WTC11 (cell line): ENCODE measurements at regions not wholly inside any gene's neighbourhood (a gene's known extent, or its start where the extent isn't known, plus 50 kb on each side); places are given as distances from the start of the nearest gene placed in this dataset.

ENCODE experiments used
- ATAC-seq: fragments of 200-7000 bp; cut with Tn5 transposase; 2 replicates; pipeline ENCODE4 v1.10.0; 2021; ENCODE audit warnings: mild to moderate bottlenecking, moderate library complexity
- CTCF ChIA-PET: fragments of 300-600 bp; sonication (Branson Sonifier 250); formaldehyde crosslinking; loops from one replicate; lab custom pipeline; 2021; ENCODE audit warnings: antibody characterized with exemption; lab: Charles Lee
- POLR2A ChIA-PET: fragments of 350-600 bp; sonication (Branson Sonifier 250); formaldehyde crosslinking; loops from one replicate; lab custom pipeline; 2021; ENCODE audit warnings: antibody characterized with exemption; lab: Charles Lee
- DNase-seq: peaks from one replicate; pipeline ENCODE4 v3.0.0; 2021; ENCODE audit warnings: low spot score
- H3K27ac Mint-ChIP-seq: 2 replicates; pipeline ENCODE4 v1.8.0; 2021; ENCODE audit warnings: mixed read lengths
- H3K27me3 Mint-ChIP-seq: 2 replicates; pipeline ENCODE4 v1.8.0; 2021; ENCODE audit warnings: low read depth, mild to moderate bottlenecking, moderate library complexity, mixed read lengths
- H3K36me3 Mint-ChIP-seq: 2 replicates; pipeline ENCODE4 v1.8.0; 2021; ENCODE audit warnings: mixed read lengths
- H3K4me1 Mint-ChIP-seq: 2 replicates; pipeline ENCODE4 v1.8.0; 2022; ENCODE audit warnings: mixed read lengths
- H3K4me3 Mint-ChIP-seq: 2 replicates; pipeline ENCODE4 v1.8.0; 2021; ENCODE audit warnings: mild to moderate bottlenecking, moderate library complexity, mixed read lengths
- H3K9me3 Mint-ChIP-seq: 2 replicates; pipeline ENCODE4 v1.8.0; 2021; ENCODE audit warnings: mixed read lengths
- ARID4B ChIP-seq: sonication (generic); formaldehyde crosslinking; IDR thresholded peaks from 2 replicates; pipeline ENCODE4 v1.8.0; 2023; ENCODE audit warnings: missing genetic modification reagents, mild to moderate bottlenecking, borderline replicate concordance
- ATF3 ChIP-seq: sonication (generic); formaldehyde crosslinking; conservative IDR thresholded peaks from 2 replicates; pipeline ENCODE4 v1.8.1; 2022; ENCODE audit warnings: mild to moderate bottlenecking, missing genetic modification reagents
- E2F5 ChIP-seq: sonication (generic); formaldehyde crosslinking; IDR thresholded peaks from 2 replicates; pipeline ENCODE4 v1.8.1; 2022; ENCODE audit warnings: mild to moderate bottlenecking, moderate library complexity, missing genetic modification reagents
- ELF4 ChIP-seq: sonication (generic); formaldehyde crosslinking; IDR thresholded peaks from 2 replicates; pipeline ENCODE4 v1.8.1; 2022; ENCODE audit warnings: low read depth, mild to moderate bottlenecking, moderate library complexity, missing genetic modification reagents
- FOXJ3 ChIP-seq: sonication (generic); formaldehyde crosslinking; IDR thresholded peaks from 2 replicates; pipeline ENCODE4 v1.9.0; 2021; ENCODE audit warnings: missing genetic modification reagents, mild to moderate bottlenecking, borderline replicate concordance
- GABPB1 ChIP-seq: sonication (generic); formaldehyde crosslinking; IDR thresholded peaks from 2 replicates; pipeline ENCODE4 v1.8.1; 2023; ENCODE audit warnings: mild to moderate bottlenecking, missing genetic modification reagents
- MLX ChIP-seq: sonication (generic); formaldehyde crosslinking; IDR thresholded peaks from 2 replicates; pipeline ENCODE4 v1.8.1; 2023; ENCODE audit warnings: mild to moderate bottlenecking, missing genetic modification reagents, moderate library complexity
- SP1 ChIP-seq: sonication (generic); formaldehyde crosslinking; conservative IDR thresholded peaks from 2 replicates; pipeline ENCODE4 v1.8.1; 2022; ENCODE audit warnings: missing genetic modification reagents
- ZBTB21 ChIP-seq: sonication (generic); formaldehyde crosslinking; IDR thresholded peaks from 2 replicates; pipeline ENCODE4 v1.8.1; 2023; ENCODE audit warnings: mild to moderate bottlenecking, missing genetic modification reagents, borderline replicate concordance
- ZNF263 ChIP-seq: sonication (generic); formaldehyde crosslinking; IDR thresholded peaks from 2 replicates; pipeline ENCODE4 v1.8.1; 2022; ENCODE audit warnings: low read depth, mild to moderate bottlenecking, moderate library complexity, missing genetic modification reagents
- ZNF281 ChIP-seq: sonication (generic); formaldehyde crosslinking; IDR thresholded peaks from 2 replicates; pipeline ENCODE4 v1.8.0; 2023; ENCODE audit warnings: mild to moderate bottlenecking, missing genetic modification reagents
- TF ChIP-seq, protein P1 (sequence below): sonication (generic); formaldehyde crosslinking; IDR thresholded peaks from 2 replicates; pipeline ENCODE4 v1.8.0; 2022; ENCODE audit warnings: mild to moderate bottlenecking, missing genetic modification reagents
- TF ChIP-seq, protein P2 (sequence below): sonication (generic); formaldehyde crosslinking; IDR thresholded peaks from 2 replicates; pipeline ENCODE4 v1.8.0; 2022; ENCODE audit warnings: mild to moderate bottlenecking, missing genetic modification reagents
- TF ChIP-seq, protein P3 (sequence below): sonication (generic); formaldehyde crosslinking; IDR thresholded peaks from 2 replicates; pipeline ENCODE4 v1.8.1; 2022; ENCODE audit warnings: mild to moderate bottlenecking, missing genetic modification reagents, moderate library complexity, borderline replicate concordance
- TF ChIP-seq, protein P4 (sequence below): sonication (generic); formaldehyde crosslinking; IDR thresholded peaks from 2 replicates; pipeline ENCODE4 v1.8.0; 2023; ENCODE audit warnings: missing genetic modification reagents

DNA sequence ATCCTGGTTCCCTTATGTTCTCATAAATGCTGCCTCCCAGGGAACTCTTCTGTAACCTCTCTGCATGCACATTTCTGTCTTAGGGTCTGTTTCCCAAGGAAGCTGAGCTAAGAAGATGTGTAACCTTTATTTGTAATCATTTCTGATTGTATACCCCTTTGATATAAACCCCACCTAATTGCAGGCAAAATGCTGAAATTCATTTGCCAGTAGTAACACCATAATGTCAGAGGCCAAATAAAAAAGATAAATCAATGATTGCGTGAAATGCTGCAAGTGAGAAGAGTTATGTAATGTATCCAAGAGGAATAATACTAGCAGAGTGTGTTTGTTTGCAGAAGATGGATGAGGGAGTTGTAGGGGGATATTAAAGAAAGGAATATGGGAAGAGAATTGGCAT is 822.6 kb upstream of the GRAMD2B start:
- CTCF ChIA-PET, result no interaction called here
- Mint-ChIP-seq H3K4me3 (no peak overlapping the region), H3K9me3 (peaks cover 6% of the 10 kb centered on the region), H3K4me1 (peaks cover 5% of the 10 kb centered on the region; the same call in 1 of the 2 replicates), H3K27ac (no peak overlapping the region), H3K27me3 (no peaks in the 10 kb centered on the region), H3K36me3 (no peaks in the 10 kb centered on the region)
- DNase-seq, result no peak
- ATAC-seq, result no peak
- TF ChIP-seq, protein P1, sequence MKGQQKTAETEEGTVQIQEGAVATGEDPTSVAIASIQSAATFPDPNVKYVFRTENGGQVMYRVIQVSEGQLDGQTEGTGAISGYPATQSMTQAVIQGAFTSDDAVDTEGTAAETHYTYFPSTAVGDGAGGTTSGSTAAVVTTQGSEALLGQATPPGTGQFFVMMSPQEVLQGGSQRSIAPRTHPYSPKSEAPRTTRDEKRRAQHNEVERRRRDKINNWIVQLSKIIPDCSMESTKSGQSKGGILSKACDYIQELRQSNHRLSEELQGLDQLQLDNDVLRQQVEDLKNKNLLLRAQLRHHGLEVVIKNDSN (CRISPR knock-in tag), result no peak
- POLR2A ChIA-PET, result no interaction called here

GRCh38 chr5:125602184-125602583 is 821.0 kb upstream of the GRAMD2B start:
- CTCF ChIA-PET, result no interaction called here
- H3K36me3 Mint-ChIP-seq, result peaks cover 9% of the 10 kb centered on the region; the same call in 1 of the 2 replicates

More at GRCh38 chr5:125602184-125602583, 821.0 kb upstream of the GRAMD2B start:
- no peak overlapping the region for H3K27ac Mint-ChIP-seq
- no peaks in the 10 kb centered on the region; the same call in 1 of the 2 replicates for H3K27me3 Mint-ChIP-seq
- ATAC-seq, result no peak
- H3K4me1 Mint-ChIP-seq, result peaks cover 5% of the 10 kb centered on the region; the same call in 1 of the 2 replicates
- POLR2A ChIA-PET, result no interaction called here
- TF ChIP-seq MLX (CRISPR knock-in tag) (no peak), FOXJ3 (CRISPR knock-in tag) (no peak), ARID4B (CRISPR knock-in tag) (no peak), E2F5 (CRISPR knock-in tag) (no peak), ZNF263 (CRISPR knock-in tag) (no peak), ZNF281 (CRISPR knock-in tag) (no peak), GABPB1 (CRISPR knock-in tag) (no peak), ATF3 (CRISPR knock-in tag) (no peak), ELF4 (CRISPR knock-in tag) (no peak), SP1 (CRISPR knock-in tag) (no peak), ZBTB21 (no peak)
- TF ChIP-seq, protein P2, sequence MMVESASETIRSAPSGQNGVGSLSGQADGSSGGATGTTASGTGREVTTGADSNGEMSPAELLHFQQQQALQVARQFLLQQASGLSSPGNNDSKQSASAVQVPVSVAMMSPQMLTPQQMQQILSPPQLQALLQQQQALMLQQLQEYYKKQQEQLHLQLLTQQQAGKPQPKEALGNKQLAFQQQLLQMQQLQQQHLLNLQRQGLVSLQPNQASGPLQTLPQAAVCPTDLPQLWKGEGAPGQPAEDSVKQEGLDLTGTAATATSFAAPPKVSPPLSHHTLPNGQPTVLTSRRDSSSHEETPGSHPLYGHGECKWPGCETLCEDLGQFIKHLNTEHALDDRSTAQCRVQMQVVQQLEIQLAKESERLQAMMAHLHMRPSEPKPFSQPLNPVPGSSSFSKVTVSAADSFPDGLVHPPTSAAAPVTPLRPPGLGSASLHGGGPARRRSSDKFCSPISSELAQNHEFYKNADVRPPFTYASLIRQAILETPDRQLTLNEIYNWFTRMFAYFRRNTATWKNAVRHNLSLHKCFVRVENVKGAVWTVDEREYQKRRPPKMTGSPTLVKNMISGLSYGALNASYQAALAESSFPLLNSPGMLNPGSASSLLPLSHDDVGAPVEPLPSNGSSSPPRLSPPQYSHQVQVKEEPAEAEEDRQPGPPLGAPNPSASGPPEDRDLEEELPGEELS (CRISPR knock-in tag), result no peak
- TF ChIP-seq, protein P3, sequence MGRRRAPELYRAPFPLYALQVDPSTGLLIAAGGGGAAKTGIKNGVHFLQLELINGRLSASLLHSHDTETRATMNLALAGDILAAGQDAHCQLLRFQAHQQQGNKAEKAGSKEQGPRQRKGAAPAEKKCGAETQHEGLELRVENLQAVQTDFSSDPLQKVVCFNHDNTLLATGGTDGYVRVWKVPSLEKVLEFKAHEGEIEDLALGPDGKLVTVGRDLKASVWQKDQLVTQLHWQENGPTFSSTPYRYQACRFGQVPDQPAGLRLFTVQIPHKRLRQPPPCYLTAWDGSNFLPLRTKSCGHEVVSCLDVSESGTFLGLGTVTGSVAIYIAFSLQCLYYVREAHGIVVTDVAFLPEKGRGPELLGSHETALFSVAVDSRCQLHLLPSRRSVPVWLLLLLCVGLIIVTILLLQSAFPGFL (CRISPR knock-in tag), result no peak
- TF ChIP-seq, protein P4, sequence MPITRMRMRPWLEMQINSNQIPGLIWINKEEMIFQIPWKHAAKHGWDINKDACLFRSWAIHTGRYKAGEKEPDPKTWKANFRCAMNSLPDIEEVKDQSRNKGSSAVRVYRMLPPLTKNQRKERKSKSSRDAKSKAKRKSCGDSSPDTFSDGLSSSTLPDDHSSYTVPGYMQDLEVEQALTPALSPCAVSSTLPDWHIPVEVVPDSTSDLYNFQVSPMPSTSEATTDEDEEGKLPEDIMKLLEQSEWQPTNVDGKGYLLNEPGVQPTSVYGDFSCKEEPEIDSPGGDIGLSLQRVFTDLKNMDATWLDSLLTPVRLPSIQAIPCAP, result no peak
- H3K4me3 Mint-ChIP-seq, result no peak overlapping the region
- H3K9me3 Mint-ChIP-seq, result peaks cover 22% of the 10 kb centered on the region
- DNase-seq, result no peak
